ENCODE measurements at regions not wholly inside any gene's neighbourhood (a gene's known extent, or its start where the extent isn't known, plus 50 kb on each side); places are given as distances from the start of the nearest gene placed in this dataset.

DNA sequence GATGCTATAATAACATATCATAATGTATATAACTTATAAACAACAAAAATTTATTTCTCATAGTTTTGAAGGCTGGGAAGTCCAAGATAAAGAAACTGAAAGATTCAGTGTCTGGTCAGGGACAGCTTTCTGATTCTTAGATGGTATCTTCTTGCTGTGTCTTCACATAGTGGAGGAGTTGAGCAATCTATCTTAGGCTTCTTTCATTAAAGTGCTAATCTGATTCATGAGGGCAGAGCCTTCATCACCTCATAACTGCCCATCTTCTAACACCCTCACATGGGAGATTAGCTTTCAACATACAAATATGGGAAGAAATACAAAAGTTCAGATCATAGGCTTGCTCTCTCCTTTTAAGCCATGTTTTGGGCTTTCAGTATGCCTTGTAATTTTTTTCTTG, 774.8 kb upstream of the EPHA6 start:
- TF ChIP-seq YY1 (IDR thresholded peaks at IDR 0.05; ENCODE audit: insufficient read depth, insufficient read length), result no peak
- no peak for TF ChIP-seq SUZ12 (IDR thresholded peaks at IDR 0.05; ENCODE audit: extremely low read depth, insufficient read depth, insufficient read length)
- TF ChIP-seq ZNF274 (IDR thresholded peaks at IDR 0.05; ENCODE audit: low read depth, low read length), result no peak
